NCI-H1417 (cell line): ENCODE measurements at regions not wholly inside any gene's neighbourhood (a gene's known extent, or its start where the extent isn't known, plus 50 kb on each side); places are given as distances from the start of the nearest gene placed in this dataset.

Experiments used
- DNase-seq, 3 experiments: peaks; one replicate each; lab custom pipeline; 2025; lab: John Stamatoyannopoulos, UW

DNA sequence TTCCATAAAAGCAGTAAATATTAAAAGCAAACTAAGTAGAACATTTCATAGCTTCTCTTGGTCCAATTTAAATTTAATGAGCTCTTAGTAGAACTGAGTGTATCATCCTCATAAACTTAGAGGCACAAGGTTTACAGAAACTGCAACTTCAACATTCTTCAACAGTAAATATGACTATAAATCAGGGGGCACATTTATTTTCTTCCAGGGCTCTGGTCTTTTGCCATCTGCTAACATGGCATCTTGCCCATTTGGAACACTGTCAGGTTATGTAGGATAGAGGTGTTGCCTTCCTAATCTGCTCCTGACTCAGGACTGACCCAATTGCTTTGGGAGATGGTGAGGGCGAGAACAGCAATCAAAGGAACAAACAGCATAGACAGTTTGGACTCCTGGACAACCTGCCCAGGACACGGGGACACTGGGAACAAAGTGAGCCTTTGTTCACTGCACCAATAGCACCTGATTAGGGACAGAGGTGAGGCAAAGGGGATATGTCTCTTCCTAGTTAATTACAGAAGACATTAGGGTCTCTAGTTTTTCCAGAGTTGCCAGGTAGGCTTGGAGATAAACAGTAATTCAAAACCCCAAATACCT lies 610.2 kb upstream of the ROBO2 start:
- no peak for DNase-seq

DNA sequence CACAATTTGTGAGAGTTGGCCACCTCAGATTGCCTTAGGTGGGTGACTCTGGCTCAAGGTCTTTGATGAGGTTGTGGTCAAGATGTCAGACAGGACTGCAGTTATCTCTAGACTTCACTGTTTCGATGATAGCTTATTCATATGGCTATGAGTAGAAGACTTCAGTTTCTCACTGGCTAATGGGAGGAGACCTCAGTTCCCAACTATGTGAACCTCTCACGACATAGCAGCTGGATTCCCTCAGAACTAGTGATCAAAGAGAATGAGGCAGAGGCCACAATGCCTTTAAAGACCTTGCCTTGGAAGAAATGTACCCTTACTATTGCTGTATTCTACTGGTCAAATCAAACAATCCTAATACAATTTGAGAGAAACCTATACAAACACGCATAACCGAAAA lies 607.5 kb upstream of the ROBO2 start:
- no peak for DNase-seq

GRCh38 chr3:76436894-76437293 lies 603.0 kb upstream of the ROBO2 start:
- no peak for DNase-seq

- DNase-seq: no peak
These were observed 600.9 kb upstream of the ROBO2 start for GRCh38 chr3:76438971-76439370.

- DNase-seq: peak in 1 of 3 experiments; percentile 1
These were observed 597.5 kb upstream of the ROBO2 start for GRCh38 chr3:76442374-76442915.

- no peak for DNase-seq
These were observed 583.6 kb upstream of the ROBO2 start for GRCh38 chr3:76456322-76456721.

GRCh38 chr3:76463501-76463900 lies 576.4 kb upstream of the ROBO2 start:
- no peak for DNase-seq

DNA sequence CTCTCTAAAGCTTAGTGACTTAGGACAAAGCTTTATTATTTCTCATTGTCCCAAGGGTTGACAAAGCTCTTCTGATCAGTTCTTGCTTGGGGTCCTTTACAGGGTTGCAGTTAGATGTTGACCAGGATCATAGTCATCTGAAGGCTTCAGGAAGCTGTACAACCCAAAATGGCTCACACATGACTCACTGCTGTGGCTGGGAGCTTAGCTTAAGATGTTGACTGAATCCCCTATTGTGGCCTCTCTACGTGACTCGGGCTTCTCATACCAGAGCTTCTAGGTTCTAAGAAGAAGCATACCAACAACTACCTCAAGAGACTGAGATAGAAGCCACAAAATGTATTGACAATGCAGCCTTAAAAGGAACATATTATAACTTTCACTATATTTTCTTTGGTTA lies 569.6 kb upstream of the ROBO2 start:
- DNase-seq: no peak

DNA sequence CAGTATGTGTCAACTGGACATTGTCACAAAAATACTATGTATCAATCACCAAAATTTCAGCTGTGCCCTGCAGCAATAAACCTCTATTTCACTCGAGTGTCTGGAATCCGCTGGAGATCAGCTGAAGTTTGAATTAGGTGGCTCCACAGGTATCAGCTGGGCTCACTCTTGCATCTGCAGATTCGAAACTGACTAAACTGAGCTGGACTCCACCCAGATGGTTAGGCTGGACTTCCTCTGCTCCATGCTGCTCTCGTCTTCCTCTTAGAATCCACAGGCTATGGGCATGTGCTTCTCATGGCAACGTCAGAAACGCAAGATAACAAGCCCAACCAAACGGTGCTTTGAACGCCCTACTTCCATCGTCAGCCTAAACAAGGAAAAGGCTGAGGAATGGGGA lies 565.3 kb upstream of the ROBO2 start:
- peak in 1 of 3 experiments; percentile 1 for DNase-seq

DNA sequence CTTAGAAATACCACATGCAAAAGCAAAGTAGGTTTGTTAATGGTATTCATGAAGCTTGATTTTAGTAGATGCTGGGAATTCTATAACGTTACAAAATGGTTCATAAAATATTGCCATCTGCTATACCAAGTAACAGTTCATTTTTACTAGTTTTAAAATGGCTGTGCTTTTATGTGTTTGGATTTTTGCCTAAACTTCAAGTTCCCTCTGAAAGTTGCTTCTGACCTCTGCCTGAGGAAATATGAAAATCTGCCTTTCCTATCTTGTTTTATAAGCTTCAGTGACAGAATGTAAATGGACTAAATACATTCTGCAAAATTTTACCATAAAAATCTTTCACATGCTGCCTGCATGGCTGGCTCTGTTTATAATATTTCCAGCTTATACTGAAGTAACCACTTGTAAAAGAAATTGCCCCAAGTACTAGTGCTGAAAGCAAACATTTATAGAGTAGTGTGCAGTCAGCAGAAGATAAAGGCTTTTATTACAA lies 560.7 kb upstream of the ROBO2 start:
- no peak for DNase-seq

DNA sequence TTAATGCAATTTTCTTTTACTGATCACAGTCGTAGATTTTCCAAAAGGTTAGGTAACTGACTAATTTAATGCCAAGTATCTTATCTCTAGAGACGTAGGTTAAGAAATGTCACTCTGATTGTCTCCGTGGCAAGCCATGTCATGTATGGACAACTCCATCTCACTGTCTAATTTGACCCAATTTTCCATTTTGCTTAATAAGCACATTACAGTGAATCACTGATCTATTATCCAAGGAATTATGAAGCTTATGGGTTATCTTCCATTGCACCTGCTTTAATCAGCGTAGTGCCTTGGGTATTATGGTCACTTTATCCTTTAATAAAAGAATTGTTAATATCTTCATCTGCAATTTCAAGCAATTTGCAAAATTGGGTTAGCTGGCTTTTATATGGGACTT lies 557.4 kb upstream of the ROBO2 start:
- DNase-seq: no peak

GRCh38 chr3:76487446-76487845 lies 552.5 kb upstream of the ROBO2 start:
- no peak for DNase-seq

- no peak for DNase-seq
These were observed 549.8 kb upstream of the ROBO2 start for GRCh38 chr3:76490064-76490463.

- no peak for DNase-seq
These were observed 544.7 kb upstream of the ROBO2 start for GRCh38 chr3:76495216-76495615.

DNA sequence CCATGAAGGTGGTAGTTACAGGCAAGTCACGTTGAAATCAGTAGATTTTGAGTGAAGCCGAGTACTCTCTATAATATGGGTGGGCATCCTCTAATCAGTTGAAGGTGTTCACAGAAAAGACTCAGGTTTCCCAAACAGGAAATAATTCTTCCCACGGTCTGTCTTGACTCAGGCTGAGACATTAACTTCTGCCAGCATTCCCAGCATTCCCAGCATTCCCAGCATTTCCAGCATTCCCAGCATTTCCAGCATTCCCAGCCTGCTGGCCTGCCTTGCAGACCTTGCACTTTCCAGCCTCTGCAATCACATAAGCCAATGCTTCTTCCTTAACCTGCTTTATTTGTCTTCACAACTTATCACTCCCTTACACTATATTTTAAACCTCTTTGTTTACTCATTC lies 542.3 kb upstream of the ROBO2 start:
- DNase-seq: no peak

DNA sequence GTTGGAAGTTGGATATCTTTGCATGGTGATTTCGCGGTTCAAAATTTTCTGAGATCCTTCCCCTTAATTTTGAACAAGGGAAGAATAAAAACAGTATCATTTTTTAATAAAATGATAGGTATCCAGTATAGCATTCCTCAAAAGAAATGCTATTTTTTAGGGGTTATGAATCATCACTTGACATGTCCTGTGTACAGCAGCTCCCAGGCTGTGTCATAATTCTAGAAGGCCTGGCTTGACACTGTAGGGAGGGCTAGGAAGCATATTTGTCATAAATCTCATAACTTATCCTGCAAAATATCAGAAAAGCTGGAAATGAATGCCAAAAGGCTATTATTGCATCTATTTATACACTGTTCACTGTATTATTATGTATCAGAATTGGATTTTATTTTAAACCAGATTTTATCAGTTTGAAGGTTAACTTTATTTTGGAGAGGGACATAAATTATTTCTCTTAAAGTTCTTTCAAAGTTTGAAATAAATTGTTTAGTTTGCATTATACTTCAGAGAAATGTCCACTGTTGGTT lies 539.1 kb upstream of the ROBO2 start:
- no peak for DNase-seq

DNA sequence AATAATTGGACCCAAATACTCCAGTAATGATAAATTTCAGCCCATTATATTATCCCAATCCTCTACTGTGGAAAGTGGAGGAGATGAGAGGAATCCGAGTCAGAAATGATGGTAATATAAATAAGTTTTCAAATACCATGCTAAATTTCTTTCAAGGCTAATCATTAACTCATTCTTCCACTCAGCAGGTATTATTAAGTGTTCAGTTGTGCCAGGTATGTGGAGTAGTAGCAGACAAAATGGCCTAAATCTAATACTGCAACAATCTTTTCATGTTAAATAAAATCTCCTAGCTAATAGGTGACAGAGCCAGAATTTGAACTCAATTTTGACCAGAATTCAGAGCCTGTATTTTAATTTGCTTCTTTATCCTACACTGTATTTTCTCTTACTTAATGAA lies 538.6 kb upstream of the ROBO2 start:
- DNase-seq: peak in 1 of 3 experiments; percentile 14

DNA sequence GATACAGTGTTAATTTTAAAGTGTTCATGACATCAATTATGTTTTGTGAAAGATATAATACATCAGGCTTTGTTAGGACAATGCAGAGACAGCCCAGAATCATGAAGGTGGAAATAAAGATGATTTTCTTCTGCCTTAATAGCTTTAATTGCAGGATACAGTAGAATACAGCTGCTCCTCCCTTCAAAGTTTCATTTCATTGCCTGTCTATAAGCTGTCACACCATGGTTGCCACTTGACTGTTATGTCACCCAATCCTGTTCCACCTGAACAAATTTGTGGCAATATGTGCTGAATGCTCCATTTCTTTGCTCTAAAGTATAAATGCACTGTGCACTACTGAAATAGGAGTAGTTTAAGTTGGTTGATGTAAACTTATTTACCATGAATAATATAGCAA lies 537.8 kb upstream of the ROBO2 start:
- peak in 1 of 3 experiments; percentile 68 for DNase-seq

GRCh38 chr3:76505202-76505845 lies 534.6 kb upstream of the ROBO2 start:
- no peak for DNase-seq

GRCh38 chr3:76509179-76509830 lies 530.6 kb upstream of the ROBO2 start:
- peak in 1 of 3 experiments; percentile 13 for DNase-seq

GRCh38 chr3:76514836-76515235 lies 525.1 kb upstream of the ROBO2 start:
- no peak for DNase-seq

- DNase-seq: no peak
These were observed 516.6 kb upstream of the ROBO2 start for GRCh38 chr3:76523337-76523736.

DNA sequence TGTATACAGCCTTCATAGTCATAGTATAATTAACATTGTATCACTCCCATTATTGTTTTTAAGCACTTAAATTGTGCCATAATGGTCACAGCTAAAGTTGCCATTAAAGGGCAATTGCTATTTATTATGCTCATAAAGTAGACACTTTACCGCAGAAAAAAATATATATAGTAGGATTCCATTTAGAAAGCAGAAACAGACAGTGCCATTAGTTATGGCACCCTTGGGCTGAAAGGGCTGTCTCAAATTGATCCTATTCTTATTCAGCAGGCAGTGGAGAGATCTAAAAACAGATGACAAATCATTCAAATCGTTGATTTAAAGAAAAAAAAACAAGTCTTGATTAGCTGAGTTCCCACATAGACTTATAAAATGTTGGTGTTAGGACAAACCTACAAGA lies 514.2 kb upstream of the ROBO2 start:
- DNase-seq: peak in 1 of 3 experiments; percentile 48
